Naive B cell (primary cell): ENCODE measurements at regions not wholly inside any gene's neighbourhood (a gene's known extent, or its start where the extent isn't known, plus 50 kb on each side); places are given as distances from the start of the nearest gene placed in this dataset.

Experiments used
- ATAC-seq, 2 donors: fragments of 150-1000 bp; cut with Tn5 transposase; 2 replicates each; pipeline ENCODE4 v1.10.0; 2021; ENCODE audit warnings: low read depth in 2 of 2, mild to moderate bottlenecking in 2 of 2, moderate library complexity in 2 of 2
- DNase-seq: peaks from one replicate; pipeline ENCODE4 v3.0.0; 2022
- H3K27ac Mint-ChIP-seq, 6 donors: one replicate each; pipeline ENCODE4 v1.8.0; 2020 to 2022; ENCODE audit warnings: mild to moderate bottlenecking in 6 of 6, mixed read lengths in 6 of 6, moderate library complexity in 5 of 6, inconsistent platforms in 2 of 6
- H3K27me3 Mint-ChIP-seq, 3 donors: one replicate each; pipeline ENCODE4 v1.8.0; 2021 to 2022; ENCODE audit warnings: mixed read lengths in 3 of 3, mild to moderate bottlenecking in 1 of 3
- H3K36me3 Mint-ChIP-seq, 2 donors: one replicate each; pipeline ENCODE4 v1.8.0; 2020 to 2022; ENCODE audit warnings: mixed read lengths in 2 of 2, inconsistent platforms in 1 of 2, mild to moderate bottlenecking in 1 of 2
- H3K4me1 Mint-ChIP-seq, 3 donors: one replicate each; pipeline ENCODE4 v1.8.0; 2020 to 2022; ENCODE audit warnings: mixed read lengths in 3 of 3, inconsistent platforms in 1 of 3, mild to moderate bottlenecking in 1 of 3, moderate library complexity in 1 of 3
- H3K4me3 Mint-ChIP-seq, 8 donors: one replicate each; pipeline ENCODE4 v1.8.0; 2020 to 2022; ENCODE audit warnings: mild to moderate bottlenecking in 8 of 8, mixed read lengths in 8 of 8, moderate library complexity in 8 of 8, inconsistent platforms in 2 of 8
- H3K9me3 Mint-ChIP-seq, 7 donors: one replicate each; pipeline ENCODE4 v1.8.0; 2020 to 2022; ENCODE audit warnings: mixed read lengths in 7 of 7, mild to moderate bottlenecking in 5 of 7, inconsistent platforms in 2 of 7, moderate library complexity in 1 of 7

- no peaks in the 10 kb centered on the region for H3K27me3 Mint-ChIP-seq
Observed at GRCh38 chr15:55126111-55126510, 70.6 kb downstream of the RSL24D1 start.

GRCh38 chr15:55124616-55125015 is 72.1 kb downstream of the RSL24D1 start:
- H3K9me3 Mint-ChIP-seq = peaks cover 0 to 6% (median 0%) of the 10 kb centered on the region in 7 donors
- no peaks in the 10 kb centered on the region for H3K36me3 Mint-ChIP-seq
- no peak overlapping the region for H3K4me3 Mint-ChIP-seq
- no peak for ATAC-seq
- DNase-seq = no peak
- H3K27me3 Mint-ChIP-seq = no peaks in the 10 kb centered on the region
- no peaks in the 10 kb centered on the region for H3K4me1 Mint-ChIP-seq
- no peak overlapping the region for H3K27ac Mint-ChIP-seq

More at GRCh38 chr15:55126111-55126510, 70.6 kb downstream of the RSL24D1 start:
- ATAC-seq = no peak
- H3K4me3 Mint-ChIP-seq = no peak overlapping the region
- H3K9me3 Mint-ChIP-seq = peaks cover 0 to 7% (median 6%) of the 10 kb centered on the region in 7 donors
- DNase-seq = no peak
- H3K36me3 Mint-ChIP-seq = peaks cover 4 to 6% of the 10 kb centered on the region in 2 donors
- H3K4me1 Mint-ChIP-seq = no peaks in the 10 kb centered on the region
- no peak overlapping the region for H3K27ac Mint-ChIP-seq

DNA sequence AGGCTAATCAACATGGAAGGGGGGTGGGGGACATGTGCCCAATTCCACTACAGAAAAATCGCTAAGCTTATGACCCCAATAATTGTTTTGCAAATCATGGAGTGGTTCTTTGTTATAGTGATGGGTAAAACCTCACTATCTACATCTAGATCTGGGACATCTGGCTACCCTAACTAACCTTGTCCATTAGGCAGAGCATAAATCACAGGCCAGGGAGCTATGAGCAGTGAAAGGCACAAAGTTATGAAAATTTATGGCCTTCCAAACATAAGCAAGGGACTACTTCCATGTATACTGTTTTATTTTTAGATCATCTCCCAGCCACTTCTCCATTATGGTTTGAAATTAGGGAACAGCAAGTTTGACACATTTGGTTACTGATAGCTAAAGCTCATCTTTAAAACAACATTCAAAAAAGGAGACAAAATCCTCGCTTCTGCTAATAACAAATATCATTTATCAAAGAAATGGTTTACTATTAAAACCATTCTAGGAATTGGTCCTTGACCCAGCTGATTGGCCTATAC is 78.3 kb downstream of the RSL24D1 start:
- no peak overlapping the region for H3K27ac Mint-ChIP-seq
- H3K9me3 Mint-ChIP-seq = peaks cover 0 to 3% (median 0%) of the 10 kb centered on the region in 7 donors
- no peaks in the 10 kb centered on the region for H3K36me3 Mint-ChIP-seq
- no peak overlapping the region for H3K4me3 Mint-ChIP-seq
- ATAC-seq = no peak
- H3K27me3 Mint-ChIP-seq = no peaks in the 10 kb centered on the region
- H3K4me1 Mint-ChIP-seq = no peaks in the 10 kb centered on the region
- no peak for DNase-seq

- no peak for ATAC-seq
- Mint-ChIP-seq H3K4me1 (no peaks in the 10 kb centered on the region), H3K27ac (no peak overlapping the region), H3K27me3 (no peaks in the 10 kb centered on the region), H3K36me3 (no peaks in the 10 kb centered on the region), H3K9me3 (peaks cover 0 to 3% (median 0%) of the 10 kb centered on the region in 7 donors), H3K4me3 (no peak overlapping the region)
- no peak for DNase-seq
Observed at GRCh38 chr15:55116636-55117035, 80.1 kb downstream of the RSL24D1 start.

GRCh38 chr15:55113736-55114135 is 83.0 kb downstream of the RSL24D1 start:
- no peak overlapping the region for H3K4me3 Mint-ChIP-seq
- peaks cover 0 to 5% (median 0%) of the 10 kb centered on the region in 3 donors for H3K27me3 Mint-ChIP-seq
- H3K9me3 Mint-ChIP-seq = peaks cover 0 to 3% (median 0%) of the 10 kb centered on the region in 7 donors
- H3K27ac Mint-ChIP-seq = no peak overlapping the region
- ATAC-seq = no peak
- no peaks in the 10 kb centered on the region for H3K4me1 Mint-ChIP-seq
- no peaks in the 10 kb centered on the region for H3K36me3 Mint-ChIP-seq
- DNase-seq = no peak

DNA sequence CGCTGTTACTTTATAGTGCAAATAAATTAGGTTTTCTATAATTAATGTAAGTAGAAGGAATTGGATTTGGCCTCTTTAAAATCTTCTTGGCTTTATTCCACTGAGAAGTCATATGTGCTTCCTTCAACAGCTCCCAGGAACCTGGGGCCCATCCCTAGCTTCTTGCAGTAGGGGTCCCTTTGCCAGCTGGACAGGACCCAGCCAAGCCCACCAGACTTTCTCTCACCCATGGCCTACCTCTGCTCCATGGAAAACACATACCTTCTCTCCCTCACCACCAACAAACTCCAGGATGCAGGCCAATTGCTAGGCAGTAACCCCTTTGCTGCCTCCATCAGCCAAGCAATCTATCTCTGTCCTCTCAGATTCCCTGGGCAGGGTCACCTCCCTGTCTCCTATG is 84.0 kb downstream of the RSL24D1 start:
- ATAC-seq = no peak
- H3K4me1 Mint-ChIP-seq = no peaks in the 10 kb centered on the region
- no peak overlapping the region for H3K4me3 Mint-ChIP-seq
- DNase-seq = no peak
- H3K36me3 Mint-ChIP-seq = no peaks in the 10 kb centered on the region
- H3K9me3 Mint-ChIP-seq = peaks cover 0 to 3% (median 0%) of the 10 kb centered on the region in 7 donors
- no peak overlapping the region for H3K27ac Mint-ChIP-seq
- H3K27me3 Mint-ChIP-seq = peaks cover 0 to 5% (median 0%) of the 10 kb centered on the region in 3 donors

DNA sequence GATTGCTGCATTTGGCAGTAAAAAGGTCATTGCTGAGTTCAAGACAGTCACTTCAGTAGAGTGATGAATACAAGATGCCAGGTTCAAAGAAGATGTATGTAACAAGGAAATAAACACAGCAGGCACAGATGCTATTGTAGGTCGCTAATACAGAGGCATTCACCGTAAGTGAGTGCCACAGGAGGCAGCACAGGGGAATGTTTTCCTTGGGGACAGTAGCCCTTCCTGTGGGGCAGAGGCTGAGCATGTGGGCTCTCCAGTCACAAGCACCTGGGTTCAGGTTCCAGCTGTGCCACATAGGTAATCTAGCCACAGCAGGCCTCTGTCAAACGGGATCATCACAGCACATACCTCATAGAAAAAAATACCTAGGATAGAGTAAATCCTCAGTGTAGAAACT is 86.3 kb downstream of the RSL24D1 start:
- H3K4me1 Mint-ChIP-seq = no peaks in the 10 kb centered on the region
- H3K36me3 Mint-ChIP-seq = no peaks in the 10 kb centered on the region
- H3K27ac Mint-ChIP-seq = no peak overlapping the region
- no peak for DNase-seq
- peaks cover 0 to 5% (median 0%) of the 10 kb centered on the region in 7 donors for H3K9me3 Mint-ChIP-seq
- no peak overlapping the region for H3K4me3 Mint-ChIP-seq
- peaks cover 0 to 5% (median under 1%) of the 10 kb centered on the region in 3 donors for H3K27me3 Mint-ChIP-seq
- ATAC-seq = no peak

DNA sequence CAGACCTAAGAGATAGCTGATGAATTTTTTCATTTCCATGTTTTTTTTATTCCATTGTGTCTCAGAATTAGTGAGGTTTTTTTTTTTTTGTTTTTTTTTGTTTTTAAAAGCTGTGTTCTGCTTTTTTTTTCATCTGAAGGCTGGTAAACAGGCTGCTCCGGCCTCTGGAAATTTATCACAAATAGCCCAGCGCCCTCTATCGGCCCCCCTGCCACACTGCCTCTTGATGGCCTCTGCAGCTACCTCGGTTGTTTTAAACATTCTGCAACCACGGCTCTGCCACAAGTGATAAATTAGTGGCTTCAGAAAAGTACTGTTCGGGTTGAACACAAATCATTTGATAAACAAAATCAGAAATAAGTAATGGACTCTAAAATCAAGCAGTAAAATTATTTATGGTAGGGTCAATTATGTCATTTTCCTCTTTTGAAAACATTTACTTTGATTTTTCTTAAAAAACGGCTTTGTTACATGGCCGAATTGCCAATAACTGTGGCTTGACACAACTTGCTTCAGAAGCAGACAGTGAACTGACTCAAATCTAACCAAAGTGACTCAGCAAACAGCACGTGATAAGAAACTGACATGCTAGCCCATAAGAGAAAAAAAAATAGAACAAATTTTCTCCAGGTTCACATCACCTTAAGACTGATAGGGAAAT is 87.8 kb downstream of the RSL24D1 start:
- ATAC-seq (no peak), DNase-seq (peak; percentile 6)
- Mint-ChIP-seq H3K36me3 (no peaks in the 10 kb centered on the region), H3K4me3 (no peak overlapping the region), H3K4me1 (no peaks in the 10 kb centered on the region), H3K27ac (no peak overlapping the region), H3K27me3 (peaks cover 0 to 6% (median 5%) of the 10 kb centered on the region in 3 donors), H3K9me3 (peaks cover 0 to 5% (median 0%) of the 10 kb centered on the region in 7 donors)

DNA sequence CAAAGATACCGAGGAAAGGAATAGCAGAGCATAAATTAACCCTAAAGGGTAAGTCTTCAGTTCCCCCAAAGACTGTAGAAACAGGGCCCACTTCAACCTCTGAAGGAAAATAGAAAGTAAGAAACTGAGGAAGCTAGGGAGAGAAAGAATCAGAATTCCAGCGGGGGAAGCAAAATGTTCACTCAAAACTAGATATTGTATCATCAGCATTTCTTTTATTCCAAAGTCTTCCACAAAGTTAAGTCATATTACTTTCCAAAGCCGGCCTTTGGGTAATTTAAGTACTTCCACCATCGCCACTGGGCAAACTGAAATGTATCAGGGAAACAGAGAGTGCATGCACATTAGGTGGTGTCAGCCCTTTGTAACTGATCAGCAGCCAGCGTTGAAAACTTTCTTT is 88.3 kb downstream of the RSL24D1 start:
- ATAC-seq = no peak
- Mint-ChIP-seq H3K4me3 (no peak overlapping the region), H3K36me3 (no peaks in the 10 kb centered on the region)

DNA sequence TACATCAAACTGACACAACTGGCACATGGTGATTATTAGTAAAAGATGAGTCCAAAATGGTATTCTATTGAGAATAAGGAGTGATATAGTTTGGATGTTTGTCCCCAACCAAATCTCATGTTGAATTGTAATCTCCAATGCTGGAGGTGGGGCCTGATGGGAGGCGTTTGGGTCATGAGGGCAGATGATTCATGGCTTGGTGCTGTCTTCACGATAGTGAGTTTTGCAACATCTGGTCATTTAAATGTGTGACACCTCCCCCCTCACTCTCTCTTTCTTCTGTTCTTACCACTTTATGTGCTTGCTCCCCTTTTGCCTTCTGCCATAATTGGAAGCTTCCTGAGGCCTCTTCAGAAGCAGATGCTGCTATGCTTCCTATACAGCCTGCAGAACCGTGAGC is 90.6 kb downstream of the RSL24D1 start:
- ATAC-seq = no peak
- Mint-ChIP-seq H3K27ac (no peak overlapping the region), H3K4me3 (no peak overlapping the region), H3K9me3 (peaks cover 0 to 5% (median 0%) of the 10 kb centered on the region in 7 donors), H3K27me3 (peaks cover 0 to 11% (median 6%) of the 10 kb centered on the region in 3 donors), H3K4me1 (no peaks in the 10 kb centered on the region), H3K36me3 (no peaks in the 10 kb centered on the region)
- no peak for DNase-seq

More for the DNA sequence above, 88.3 kb downstream of the RSL24D1 start:
- Mint-ChIP-seq H3K4me1 (no peaks in the 10 kb centered on the region), H3K27me3 (peaks cover 0 to 6% (median 5%) of the 10 kb centered on the region in 3 donors), H3K27ac (no peak overlapping the region), H3K9me3 (peaks cover 0 to 5% (median 0%) of the 10 kb centered on the region in 7 donors)
- DNase-seq = no peak

DNA sequence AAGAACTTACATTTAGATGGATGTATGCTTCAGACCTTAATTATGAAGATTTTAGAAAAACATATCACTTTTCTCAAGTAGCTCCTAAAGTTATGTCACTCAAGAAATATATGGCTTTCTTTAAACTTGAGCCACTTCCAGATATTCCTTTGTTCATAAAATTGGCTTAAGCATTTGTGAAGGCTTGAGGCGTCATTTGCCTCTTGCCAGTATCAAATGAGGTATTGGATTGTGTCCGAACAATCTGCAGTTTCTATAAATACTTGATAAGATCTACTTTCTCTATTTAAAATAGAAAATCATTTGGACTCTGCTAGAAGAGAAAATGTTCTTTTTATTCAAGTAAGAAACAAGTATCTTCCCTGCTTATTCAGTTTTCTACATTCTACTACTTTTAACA is 102.6 kb downstream of the RSL24D1 start:
- DNase-seq (no peak), ATAC-seq (no peak)
- Mint-ChIP-seq H3K27ac (no peak overlapping the region), H3K36me3 (no peaks in the 10 kb centered on the region), H3K4me1 (no peaks in the 10 kb centered on the region), H3K4me3 (no peak overlapping the region), H3K9me3 (peaks cover 0 to 8% (median 2%) of the 10 kb centered on the region in 7 donors), H3K27me3 (peaks cover 0 to 5% (median 1%) of the 10 kb centered on the region in 3 donors)

DNA sequence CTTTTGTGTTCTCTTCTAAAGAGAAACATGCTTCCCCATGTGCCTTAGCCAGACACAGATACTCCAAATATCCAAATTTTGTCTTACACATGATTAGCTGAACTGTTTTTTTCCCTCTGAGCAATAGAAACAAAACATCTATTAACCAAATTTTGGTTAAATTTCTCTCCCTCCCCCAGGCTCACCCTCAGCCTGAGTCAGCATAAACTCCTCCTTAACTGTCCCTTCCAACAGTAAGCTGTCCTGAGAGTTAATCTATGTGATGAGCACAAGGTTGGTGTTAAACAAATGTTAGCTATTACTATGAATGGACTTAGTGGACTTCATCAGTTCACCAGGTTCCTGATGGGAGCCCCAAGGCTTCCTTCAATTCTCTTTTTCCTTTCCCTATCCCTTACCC is 108.5 kb downstream of the RSL24D1 start:
- H3K27me3 Mint-ChIP-seq = peaks cover 0 to 8% (median 6%) of the 10 kb centered on the region in 3 donors
- no peak overlapping the region for H3K4me3 Mint-ChIP-seq
- no peaks in the 10 kb centered on the region for H3K4me1 Mint-ChIP-seq
- H3K9me3 Mint-ChIP-seq = peaks cover 0 to 6% (median 3%) of the 10 kb centered on the region in 7 donors
- H3K27ac Mint-ChIP-seq = no peak overlapping the region
- no peak for DNase-seq
- no peak for ATAC-seq
- no peaks in the 10 kb centered on the region for H3K36me3 Mint-ChIP-seq

DNA sequence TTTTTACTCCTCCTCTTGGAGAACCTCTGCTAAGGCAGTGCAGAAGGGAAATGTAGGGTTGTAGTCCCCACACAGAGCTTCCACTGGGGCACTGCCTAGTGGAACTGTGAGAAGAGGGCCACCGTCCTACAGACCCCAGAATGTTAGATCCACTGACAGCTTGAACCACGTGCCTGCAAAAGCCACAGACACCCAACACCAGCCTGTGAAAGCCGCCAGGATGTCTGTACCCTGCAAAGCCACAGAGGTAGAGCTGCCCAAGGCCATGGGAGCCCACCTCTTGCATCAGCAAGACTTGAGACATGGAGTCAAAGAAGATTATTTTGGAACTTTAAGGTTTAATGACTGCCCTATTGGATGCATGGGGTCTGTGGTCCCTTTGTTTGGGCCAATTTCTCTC is 112.1 kb downstream of the RSL24D1 start:
- Mint-ChIP-seq H3K4me1 (no peaks in the 10 kb centered on the region), H3K27me3 (peaks cover 0 to 8% (median 6%) of the 10 kb centered on the region in 3 donors), H3K9me3 (peaks cover 0 to 6% (median 3%) of the 10 kb centered on the region in 7 donors), H3K36me3 (no peaks in the 10 kb centered on the region), H3K27ac (no peak overlapping the region), H3K4me3 (no peak overlapping the region)
- ATAC-seq (no peak), DNase-seq (no peak)

- Mint-ChIP-seq H3K36me3 (no peaks in the 10 kb centered on the region), H3K4me3 (no peak overlapping the region), H3K27ac (no peak overlapping the region), H3K27me3 (peaks cover 0 to 5% (median 4%) of the 10 kb centered on the region in 3 donors), H3K9me3 (peaks cover 0 to 6% (median 3%) of the 10 kb centered on the region in 7 donors), H3K4me1 (no peaks in the 10 kb centered on the region)
- DNase-seq (no peak), ATAC-seq (no peak)
Observed at GRCh38 chr15:55084216-55084615, 112.5 kb downstream of the RSL24D1 start.
